HG03457 (cell line): ENCODE measurements at regions not wholly inside any gene's neighbourhood (a gene's known extent, or its start where the extent isn't known, plus 50 kb on each side); places are given as distances from the start of the nearest gene placed in this dataset.

ENCODE experiments used
- ATAC-seq: cut with Tn5 transposase; IDR thresholded peaks from one replicate; pipeline ENCODE4 v1.9.1; 2021; ENCODE audit warnings: moderate number of reproducible peaks; ENCODE audit not compliant: unreplicated experiment

DNA sequence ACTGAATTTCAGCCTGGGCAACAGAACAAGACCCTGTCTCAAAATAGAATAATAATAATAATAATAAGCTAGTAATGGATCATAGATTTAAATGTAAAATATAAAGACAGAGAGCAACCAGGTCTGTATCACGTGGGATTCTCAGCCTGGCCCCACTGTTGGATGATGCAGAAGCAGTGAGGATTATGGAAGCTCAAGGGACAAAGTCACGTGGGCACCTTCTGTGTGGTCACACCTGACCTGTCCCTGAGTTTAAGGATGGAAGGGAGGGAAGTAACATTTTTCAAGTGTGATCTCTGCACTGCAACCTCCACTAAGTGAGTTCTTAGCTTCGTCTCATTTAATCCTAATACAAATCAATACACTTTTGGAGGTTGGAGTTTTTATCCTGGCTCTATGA lies 212.5 kb upstream of the IER5L start:
- no peak for ATAC-seq

DNA sequence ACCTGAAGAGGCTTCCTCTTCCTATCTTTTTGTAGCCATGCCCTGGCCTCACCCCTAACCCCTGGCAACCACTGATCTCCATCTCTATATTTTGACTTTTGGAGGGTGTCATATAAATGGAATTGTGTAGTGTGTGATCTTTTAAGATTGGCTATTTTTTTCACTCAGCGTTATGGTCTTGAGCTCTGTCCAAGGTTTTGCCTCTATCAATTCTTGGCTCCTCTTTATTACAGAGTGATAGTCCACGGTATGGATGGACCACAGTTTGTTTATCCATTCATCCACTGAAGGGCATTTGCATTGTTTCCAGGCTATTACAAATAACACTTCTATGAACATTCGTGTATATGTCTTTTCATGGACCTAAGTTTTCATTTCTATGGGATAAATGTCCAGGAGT lies 209.8 kb upstream of the IER5L start:
- no peak for ATAC-seq

DNA sequence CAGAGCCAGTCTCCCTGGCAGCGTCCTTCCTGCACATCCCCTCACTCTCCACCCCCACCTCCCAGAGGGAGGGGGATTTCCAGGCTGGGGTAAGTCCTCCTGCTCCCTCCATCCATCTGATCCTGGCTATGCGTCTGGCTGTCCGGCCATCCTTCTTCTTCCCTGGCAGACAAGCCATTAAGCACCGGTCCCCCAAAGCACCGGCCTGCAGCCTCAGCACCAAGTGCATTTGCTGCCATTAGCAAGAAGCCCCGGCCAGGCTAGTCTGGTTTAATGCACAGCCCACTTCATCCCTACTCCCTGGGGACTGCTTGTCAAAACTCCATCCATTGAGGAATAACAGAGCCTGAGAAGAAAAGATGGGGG lies 208.7 kb upstream of the IER5L start:
- no peak for ATAC-seq

DNA sequence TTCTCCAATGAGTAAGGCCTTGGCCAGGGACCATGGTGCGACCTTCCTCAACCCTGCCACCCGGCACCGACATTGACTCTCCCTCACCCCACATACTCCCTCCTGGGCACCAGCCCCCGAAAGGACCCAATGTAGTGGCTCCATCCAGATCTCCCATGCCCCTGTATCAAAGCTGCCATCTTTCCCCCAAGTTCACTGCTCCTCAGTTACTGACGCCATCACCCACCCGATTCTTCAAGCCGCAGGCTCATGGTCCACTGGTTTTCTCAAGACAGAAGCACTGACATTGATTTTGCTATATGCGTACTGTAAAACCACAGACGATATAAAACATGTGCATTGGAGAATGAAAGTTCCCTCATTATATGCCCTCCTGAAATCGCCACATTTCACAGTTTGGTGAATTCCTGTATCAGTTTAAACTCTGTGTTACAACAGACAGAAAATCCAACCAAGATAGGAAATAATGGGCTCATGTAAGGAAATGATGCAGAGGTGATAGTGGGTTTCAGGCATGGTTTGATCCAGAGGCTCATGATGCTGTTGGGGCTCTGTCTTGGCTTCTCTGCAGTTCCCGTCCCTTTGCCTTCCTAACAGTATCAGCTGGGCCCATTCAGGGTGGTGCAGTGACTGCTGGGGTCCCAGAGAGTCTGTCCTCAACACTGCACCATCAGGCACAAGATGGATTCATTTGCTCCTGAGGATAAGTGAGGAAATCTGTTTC lies 207.3 kb upstream of the IER5L start:
- no peak for ATAC-seq

DNA sequence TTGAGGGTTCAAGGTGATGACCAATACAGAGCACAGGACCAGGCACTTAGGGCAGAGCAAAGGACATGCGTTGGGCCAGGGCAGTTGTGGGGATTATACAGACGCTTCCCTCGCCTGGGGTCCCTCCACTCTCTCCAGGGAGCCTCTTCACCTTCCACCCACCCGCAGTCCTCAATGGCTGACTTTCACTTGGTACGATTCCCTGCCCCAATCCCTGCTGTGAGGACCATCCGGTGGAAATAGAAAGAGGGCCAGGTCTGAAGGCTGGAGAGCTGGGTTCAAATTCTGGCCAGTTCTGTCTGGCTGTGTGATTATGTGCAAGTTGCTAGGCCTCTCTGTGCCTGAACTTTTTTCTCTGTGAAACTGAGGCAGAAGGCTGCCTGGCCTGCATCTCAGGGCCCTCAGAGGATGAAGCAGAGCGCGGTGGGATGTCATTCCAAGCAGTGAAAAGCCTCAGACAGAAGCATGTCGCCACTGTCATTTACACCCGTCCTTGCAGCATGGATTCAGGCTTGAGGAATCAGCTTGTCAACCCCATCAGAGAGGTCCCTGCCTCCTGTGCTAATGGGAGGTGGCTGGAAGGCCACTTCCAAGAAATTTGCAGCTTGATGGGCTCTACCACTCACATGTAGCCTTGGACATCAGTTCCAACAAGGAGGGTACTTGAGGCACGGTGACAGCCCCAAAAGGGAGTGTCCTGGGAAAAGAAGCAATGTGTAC lies 206.6 kb upstream of the IER5L start:
- no peak for ATAC-seq

DNA sequence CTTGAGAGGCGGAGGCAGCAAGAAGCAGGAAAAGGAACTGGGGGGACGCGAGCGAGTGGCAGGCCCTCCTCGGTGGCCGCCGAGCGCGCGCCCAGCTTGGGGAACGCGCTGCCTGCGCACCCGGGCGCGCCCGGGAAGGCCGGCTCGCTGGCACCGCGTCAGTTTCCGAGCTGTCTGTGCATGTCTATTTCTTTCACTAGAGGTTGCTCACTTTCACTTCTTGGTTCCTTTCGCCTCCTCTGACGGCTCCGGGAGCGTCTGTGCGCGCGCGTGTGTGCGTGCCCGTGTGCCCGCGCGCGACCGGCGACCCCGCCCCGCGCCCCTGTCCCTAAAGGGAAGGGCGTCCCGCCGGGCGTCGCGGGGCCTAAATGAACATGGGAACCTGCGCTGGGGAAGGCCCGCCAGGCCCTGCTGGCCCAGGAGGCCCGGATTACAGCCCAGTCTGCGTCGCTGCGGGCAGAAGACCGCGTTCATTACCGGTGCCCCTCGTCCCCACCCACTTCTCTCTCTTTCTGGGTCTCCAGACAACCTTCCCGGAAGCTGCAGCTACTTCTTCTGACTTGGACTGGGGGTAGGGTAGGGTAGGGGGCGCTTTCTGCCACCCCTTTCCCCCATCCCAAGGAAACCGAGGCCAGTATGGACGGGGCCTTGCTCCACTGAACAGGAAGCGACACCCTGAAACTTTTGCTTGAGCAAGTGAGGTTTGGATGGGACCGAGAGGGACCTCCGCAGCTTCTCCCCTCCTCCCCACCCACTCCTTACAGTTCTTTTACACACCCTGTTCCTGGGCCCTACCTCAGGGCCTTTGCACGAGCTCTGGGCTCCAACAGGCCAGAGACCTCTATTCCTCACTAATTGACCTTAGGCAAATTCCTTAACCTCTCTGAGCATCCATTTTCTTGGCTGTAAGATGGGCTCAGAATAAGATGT lies 205.8 kb upstream of the IER5L start:
- no peak for ATAC-seq

DNA sequence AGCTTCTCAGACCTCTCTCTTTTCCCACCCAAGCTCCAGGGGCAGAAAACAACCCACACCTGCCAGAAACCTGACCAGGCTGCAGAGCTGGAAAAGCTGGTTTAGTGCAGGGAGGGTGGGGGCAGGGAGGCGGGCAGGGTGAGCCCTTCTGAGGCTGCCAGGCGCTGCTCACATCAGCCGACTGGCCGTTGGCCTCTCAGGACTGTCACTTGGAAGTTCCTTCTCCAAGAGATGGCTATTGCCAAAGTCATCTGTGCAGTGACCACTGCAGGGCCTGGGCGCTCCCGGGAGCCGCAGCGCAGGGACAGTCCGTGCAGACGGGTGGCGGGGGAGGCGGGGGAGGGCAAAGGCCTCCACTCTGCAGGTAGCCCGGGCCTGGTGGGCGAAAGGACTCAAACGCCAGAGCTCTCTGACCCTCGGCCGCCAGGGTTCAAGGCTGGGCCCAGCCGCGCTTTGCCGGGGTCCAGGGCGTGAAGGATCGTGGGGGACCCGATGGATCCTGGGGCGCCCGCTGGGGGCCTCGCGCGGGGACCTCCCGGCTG lies 205.0 kb upstream of the IER5L start:
- ATAC-seq, result no peak

DNA sequence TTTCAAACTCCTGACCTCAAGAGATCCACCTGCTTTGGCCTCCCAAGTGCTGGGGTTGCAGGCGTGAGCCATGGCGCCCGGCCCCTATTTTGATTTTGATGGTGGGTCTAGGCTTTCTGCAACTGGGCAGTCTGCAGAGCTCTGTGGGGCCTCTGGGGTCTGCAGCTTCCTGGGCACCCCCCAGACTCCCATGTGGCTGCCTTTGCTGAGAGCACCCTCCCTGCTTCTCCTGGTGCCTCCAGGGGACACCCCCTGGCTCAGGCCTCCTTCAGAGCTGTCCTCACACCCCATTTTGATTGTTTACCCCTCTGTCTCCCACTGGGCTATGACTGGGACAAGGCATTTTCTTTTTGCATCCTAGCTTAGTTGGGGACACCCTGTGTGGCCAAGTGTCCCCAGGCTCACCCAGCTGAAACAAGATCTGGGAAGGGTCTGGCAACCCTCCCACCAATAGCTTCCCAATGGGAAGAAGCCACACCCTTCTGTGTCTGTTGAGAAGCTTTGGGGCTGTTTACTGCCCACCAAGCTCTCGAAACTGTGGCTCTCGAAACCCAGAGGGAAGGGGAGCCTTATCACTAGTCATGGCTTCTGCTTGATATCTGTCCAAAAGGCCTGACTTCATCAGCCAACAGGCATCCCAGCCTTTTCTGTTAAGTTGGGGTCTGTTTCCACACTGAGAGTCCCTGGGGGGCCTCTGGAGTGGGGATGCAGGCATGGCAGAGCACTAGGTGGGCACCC lies 204.4 kb upstream of the IER5L start:
- no peak for ATAC-seq

DNA sequence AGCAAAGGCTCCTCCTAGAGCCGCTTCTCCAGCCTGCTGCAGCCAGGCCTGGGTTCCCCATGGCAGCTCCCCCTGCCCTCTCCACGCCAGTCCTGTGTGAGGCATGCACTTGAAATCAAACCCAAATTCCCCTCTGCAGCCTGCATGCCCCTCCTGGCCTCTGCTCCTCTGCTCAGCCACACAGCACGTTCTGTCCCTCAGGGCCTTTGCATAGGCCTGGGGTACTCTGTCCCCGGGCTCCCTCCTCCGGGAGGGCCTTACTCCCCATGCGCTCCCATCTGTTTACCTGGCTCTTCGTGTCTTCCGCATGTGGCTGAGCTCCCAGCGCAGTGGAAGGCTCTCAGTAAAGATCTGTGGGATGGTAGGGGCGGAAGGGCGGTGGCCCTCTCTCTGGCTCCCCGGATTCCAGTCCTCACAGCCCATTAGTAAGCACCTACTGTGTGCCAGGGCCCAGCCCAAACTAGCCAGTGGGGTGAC lies 203.5 kb upstream of the IER5L start:
- ATAC-seq, result no peak

DNA sequence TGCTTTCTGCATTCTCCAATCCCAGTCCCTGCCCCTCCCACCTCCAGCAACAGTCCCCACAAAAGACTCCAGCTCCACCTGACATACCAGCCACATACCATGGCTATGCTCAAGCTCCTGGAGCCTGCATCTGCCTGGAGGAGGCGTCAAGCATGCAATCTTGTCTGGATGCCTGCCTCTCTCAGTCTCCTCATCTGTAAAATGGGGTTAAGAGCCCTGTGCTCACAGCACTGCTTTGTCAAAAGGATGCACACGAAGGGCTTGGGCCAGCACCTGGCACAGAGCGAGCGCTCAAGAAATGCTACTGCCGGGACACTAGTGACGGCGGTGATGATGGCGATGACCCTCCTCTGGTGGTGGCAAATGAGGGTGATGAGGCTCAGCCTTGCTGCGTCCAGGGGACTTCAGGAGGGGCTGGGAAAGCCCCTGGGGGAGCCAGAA lies 202.9 kb upstream of the IER5L start:
- no peak for ATAC-seq

DNA sequence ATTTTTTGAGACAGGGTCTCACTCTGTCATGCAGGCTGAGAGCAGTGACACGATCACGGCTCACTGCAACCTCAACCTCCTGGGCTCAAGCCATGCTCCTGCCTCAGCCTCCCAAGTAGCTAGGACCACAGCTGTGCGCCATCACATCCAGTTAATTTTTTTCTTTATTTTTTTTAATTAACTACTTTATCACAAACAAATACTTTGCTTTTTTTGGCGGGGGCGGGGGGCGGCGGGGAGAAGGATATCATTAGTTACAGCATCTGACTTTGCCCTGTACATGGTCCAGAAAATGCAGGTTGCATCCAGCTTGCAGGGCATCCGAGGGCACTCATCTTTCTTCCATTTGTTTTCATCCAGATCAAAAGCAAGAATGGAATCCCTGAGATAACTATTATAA lies 201.8 kb upstream of the IER5L start:
- ATAC-seq, result no peak

DNA sequence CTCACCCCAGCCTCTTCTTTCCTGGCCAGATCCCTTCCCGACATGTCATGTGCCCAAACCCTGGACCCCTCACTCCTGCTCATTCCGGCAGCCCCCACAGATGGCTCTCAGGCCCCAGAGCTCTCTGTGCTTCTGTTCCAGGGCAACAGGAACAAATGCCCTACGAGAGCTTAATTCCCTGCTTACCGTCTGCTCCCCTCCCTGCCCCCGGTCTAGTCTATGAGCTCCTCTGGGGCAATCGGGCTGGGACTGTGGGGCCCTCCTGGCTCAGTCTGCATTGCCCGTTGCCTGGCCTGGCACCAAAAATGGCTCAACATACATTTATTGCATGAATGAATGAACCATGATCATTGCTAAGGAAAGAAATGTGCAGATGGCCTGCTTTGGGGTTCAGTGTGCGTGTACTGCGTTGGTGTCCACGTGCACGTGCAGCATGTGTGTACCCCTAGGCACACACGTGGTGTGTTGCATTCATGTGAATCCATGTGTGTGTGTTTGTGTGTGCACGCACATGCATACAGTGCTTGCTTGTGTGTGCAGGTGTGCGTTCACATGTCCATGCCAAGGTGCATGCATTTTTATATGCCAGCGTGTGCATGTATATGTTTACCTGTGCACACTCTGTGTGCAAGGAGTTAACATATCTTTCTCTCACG lies 201.2 kb upstream of the IER5L start:
- no peak for ATAC-seq

DNA sequence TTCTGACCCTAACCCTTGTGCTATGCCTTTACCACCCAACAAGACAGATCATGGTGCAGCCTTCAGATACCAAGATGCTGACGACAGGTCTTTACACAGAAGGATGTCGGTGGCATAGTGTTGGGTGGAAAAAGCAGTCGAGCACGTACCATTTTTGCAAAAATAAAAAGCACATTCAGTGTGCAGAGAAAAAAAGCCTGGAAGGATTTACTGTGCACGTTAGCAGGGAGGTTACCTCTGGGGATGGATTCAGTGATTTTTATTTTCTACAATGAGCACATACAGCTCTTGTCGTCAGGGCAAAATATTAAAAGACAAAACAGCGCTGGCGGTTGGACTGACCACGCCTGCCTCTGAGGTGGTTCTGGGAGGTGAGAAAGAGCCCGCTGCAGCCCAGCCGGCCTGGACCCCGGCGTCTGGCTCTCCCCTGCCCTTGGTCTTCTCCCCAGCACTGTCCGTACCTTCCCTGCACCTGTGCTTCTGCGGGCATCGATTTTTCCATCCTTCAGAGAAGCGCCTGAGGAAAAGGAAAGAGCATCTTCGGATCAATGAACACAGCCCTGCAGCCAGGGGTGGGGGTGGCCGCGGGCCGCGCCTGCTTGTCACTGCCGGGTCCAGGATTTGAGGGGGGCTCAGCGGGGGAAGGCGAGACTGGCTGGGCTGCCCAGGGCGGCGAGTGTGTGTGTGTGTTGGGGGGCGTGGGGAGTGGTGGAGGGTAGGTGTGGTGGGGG lies 200.0 kb upstream of the IER5L start:
- no peak for ATAC-seq

DNA sequence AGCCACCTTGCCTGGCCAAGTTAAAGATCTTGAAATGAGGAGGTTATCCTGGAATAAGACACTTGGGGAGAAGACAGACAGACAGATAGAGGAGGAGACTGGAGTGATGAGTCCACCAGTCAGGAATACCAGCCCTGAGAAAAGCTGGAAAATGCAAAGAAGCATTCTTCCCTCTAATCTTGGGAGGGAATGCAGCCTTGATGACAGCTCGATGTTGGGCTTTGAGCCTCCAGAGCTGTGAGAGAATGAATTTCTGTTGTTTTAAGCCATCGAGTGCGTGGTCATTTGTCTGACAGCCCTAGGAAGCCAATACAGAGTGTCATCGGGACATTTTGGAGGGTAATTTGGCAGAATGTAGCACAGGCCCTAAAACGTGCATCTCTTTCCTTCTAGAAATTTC lies 199.1 kb upstream of the IER5L start:
- ATAC-seq, result no peak

DNA sequence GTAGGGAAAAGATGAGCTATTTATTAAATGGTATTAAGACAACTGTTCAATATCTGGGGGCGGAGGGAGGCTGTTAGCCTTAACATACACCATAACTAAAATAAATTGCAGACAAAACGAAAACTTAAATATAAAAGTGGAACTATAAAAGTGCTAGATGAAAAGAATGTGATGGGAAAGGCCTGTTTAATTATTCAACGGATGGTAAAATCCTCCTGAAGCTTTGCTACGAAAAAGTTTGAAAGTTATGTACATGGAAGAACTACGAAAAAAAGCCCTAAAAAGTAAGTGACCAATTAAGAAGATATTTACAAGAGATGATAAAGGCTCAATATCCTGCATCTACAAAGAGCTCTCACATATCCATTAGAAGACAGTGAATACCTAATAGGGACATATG lies 197.8 kb upstream of the IER5L start:
- no peak for ATAC-seq

DNA sequence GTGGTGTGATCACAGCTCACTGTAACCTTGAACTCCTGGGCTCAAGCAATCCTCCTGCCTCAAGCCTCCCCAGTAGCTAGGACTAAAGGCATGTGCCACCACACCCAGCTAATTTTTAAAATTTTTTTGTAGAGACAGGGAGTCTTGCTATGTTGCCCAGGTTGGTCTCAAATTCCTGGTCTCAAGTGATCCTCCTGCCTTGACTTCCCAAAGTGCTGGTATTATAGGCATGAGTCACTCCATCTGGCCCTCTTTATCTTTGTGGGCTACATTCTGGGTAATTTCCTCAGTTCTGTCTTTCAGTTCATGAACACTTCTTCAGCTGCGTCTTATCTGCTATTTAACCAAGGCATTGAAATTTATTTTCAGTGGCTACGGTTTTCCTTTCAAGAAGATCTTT lies 196.6 kb upstream of the IER5L start:
- no peak for ATAC-seq

DNA sequence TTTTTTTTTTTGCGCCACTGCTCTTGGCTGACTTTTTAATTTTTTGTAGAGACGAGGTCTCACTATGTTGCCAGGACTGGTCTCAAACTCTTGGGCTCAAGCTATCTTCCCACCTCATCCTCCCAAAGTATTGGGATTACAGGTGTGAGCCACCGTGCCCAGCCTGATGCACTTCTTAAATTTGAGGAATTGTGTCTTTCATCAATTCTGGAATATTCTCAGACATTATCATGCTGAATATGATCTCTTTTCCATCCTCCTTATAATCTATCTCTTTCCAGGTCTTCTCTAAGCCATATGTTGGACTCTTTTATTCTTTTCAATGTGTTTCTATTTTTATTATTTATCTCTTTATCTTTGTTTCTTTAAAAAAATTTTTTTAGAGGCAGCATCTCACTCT lies 196.2 kb upstream of the IER5L start:
- no peak for ATAC-seq

DNA sequence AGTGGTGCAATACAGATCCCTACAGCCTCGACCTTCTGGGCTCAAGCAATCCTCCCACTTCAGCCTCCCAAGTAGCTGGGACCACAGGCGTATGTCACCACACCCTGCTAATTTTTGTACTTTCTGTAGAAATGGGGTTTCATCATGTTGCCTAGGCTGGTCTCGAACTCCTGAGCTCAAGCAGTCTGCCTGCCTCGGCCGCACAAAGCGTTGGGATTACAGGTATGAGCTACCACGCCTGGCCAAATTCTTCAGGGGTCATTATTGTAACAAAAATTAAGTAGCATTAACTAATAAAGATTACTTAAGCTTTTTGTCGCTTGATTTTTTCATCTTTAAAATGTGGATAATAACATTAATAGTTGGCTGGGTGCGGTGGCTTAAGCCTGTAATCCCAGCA lies 195.3 kb upstream of the IER5L start:
- no peak for ATAC-seq

DNA sequence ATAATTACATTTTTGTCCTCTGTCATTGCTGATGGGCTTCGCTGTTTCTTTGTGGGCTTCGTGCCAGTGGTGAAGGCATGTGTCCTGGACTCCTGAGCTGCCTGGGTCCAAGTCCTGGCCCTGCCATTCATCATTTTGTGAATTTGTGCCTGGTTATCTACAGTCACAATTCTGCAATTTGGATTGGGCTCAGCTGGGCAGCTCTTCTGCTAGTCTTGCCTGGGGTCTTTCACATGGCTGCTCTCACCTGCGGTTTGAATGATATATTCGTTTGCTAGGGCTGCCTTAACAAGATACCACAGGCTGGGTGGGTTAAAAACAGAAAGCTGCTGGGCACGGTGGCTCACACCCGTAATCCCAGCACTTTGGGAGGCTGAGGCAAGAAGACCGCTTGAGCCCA lies 192.7 kb upstream of the IER5L start:
- no peak for ATAC-seq
